ENCODE measurements at regions not wholly inside any gene's neighbourhood (a gene's known extent, or its start where the extent isn't known, plus 50 kb on each side); places are given as distances from the start of the nearest gene placed in this dataset.
"Not testable (repeated sequence)": the region's sequence is repeated elsewhere in the genome, so short reads cannot be mapped to it uniquely, and the experiment has no call there.

DNA sequence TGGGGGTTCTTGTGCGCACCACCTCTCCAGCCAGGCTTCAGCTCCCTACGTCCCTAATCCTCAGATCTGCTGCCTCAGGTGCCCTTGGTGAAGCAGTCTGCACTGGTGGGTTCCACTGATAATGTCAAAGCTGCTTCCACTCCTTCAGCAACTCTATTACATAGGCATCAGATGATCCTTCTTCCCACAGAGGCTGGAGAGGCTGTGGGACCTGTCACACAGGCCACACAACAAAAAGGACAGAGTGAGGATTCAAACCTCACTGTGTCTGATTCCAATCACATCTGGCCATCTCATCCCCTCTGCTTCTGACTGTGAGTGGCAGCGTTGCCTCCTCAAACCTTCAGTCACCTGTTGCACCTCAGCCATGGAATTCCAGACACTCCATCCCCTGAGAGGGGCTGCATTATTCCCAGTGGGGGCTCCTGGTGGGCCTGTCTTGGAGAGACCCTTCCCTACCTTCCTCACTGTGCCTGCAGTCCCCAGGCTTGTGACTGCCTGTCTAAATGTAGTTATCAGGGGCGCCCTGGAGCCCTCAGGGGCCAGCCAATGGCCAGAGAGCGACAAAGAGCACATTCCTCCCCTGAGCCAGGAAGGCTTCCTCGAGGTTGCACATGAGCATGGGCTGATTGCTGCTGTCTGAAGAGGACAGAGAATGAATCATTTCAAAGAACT is 211.4 kb upstream of the ECI2 start:
- no peak for DNase-seq

DNA sequence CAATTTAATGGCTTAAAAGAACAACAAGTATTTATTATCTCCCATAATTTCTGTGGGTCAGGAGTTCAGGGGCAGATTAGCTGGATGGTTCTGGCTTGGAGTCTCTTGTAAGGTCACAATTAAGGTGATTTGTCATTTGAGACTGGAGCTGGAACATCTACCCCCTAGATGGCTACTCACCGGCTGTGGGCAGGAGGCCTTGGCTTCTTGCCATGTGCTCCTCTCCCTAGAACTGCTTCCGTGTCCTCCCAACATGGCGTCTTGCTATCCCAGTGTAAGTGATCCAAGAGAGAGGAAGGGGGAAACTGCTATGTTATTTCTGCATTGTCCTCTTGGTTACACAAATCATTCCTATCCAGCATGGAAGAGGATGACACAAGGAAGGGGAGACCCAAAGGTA is 210.2 kb upstream of the ECI2 start:
- DNase-seq, result no peak

DNA sequence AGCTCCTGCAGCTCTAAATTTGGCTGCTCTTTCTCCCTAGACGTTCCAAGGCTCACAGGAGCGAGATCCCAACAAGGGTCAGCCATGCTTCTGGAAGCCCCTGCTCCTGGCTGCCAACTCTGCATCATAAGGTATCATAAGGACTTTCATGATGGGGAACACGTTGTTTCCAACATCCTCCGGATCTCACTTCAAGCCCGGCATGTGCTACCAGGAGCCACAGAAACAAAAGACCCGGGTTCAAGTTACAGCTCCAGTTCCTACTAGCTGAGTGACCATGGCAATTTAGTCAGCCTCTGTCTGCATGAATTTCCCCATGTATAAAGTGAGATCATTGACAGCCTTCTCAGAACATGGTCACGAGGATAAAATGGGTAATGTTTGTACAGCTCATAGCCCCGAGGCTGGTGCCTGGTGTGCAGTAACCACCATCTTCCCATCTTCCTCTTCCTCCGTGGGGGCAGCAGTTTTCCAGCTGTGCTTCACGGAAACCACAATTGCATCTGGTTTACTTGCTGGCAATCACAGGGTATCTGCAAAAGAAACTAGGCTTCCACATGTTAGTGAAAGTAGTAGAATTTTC is 209.0 kb upstream of the ECI2 start:
- DNase-seq, result no peak

DNA sequence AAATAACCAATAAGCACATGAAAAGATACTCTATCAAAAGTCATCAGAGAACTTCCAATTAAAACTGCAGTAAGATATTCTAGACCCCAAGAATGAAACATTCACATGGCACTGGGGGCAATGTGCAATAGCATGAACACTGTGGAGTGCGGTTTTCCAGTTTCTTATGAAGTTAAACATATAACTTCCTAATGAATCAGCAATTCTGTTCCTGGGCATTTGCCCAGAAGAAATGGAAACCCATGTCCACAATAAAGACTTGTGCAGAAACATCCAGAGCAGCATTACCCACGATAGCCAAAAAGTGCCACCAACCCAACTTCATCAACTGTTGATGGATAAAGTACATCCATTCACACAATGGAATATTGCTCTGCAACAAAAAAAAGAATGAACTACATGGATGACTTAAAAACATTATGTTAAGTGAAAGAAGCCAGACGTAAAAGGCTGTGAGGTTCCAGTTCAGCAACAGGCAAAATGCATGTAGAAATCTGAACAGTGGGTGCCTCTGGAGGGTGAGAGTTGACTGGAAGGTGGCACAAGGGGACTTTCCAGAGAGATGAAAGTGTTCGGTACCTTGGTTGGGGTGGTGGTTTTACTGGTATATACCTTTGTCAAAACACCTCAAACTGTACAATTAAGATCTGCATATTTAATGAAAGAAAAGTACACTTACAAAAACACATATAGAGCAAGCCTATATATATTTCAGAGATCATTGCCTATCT is 207.2 kb upstream of the ECI2 start:
- no peak for DNase-seq

DNA sequence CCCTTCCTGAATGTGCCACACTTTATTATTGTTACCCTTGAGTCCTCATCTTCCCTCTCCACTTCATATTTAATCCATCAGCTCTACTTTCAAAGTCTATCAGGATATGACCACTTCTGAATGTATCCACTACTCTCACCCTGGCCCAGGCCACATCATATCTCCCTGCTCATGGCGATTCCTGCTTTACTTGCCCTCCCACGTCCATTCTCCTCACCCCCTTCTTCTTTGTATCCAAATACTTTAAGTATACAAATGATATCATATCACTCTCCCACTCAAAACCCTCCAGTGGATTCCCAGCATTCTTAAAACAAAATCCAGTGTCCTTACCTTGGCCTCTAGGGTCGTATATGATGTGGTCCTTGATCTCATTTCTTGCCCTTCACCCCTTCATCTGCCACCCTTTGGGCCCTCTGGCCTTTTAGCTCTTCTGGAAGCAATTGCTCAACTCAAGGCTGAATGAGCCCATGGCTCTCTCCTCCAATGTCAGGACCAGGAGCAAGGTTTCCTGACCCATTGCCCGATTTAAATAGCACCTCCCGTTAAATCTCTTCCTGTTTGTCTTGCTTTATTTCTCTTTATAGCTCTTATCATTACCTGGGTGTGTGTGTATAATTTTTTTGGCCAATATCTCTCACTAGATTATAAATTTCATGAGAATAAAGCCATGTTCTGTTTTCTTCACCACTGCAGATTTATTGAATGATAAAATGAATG is 205.9 kb upstream of the ECI2 start:
- DNase-seq, result no peak

DNA sequence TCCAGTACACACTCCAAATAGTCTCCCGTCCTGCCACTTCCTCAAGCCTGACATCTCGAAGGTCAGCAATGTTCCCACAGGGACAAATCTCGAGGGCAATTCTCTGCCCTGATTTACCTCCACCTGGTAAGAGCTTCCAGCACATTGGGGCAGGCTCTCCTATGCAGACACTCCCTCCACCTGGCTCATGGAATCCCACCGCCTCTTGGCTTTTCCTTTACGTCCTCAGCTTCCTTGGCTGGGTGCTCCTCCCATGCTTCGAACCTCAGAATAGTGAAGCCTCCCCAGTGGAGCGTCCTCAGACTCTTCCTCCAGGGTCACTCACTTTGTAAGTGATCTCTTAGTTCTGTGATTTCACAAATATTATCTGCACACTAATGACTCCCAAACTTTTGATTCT is 205.2 kb upstream of the ECI2 start:
- no peak for DNase-seq

DNA sequence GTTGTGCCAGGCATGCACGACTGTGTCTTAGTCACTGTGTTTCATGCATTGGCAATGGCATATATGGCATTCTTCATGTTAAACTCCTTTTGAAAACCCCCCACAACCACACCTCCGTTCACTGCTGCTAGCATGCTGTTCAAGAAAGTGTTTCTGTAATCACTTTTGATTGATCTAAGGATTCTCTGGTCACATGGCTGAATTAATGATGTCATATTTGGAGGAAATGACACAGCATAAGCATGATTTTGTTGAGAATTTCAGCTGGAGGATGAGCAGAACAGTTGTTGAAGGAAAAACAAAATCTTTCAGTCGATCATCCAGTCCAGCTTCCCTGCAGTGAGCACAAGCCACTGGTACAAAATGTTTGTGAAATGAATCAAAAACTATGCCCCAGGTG is 203.5 kb upstream of the ECI2 start:
- DNase-seq, result no peak

DNA sequence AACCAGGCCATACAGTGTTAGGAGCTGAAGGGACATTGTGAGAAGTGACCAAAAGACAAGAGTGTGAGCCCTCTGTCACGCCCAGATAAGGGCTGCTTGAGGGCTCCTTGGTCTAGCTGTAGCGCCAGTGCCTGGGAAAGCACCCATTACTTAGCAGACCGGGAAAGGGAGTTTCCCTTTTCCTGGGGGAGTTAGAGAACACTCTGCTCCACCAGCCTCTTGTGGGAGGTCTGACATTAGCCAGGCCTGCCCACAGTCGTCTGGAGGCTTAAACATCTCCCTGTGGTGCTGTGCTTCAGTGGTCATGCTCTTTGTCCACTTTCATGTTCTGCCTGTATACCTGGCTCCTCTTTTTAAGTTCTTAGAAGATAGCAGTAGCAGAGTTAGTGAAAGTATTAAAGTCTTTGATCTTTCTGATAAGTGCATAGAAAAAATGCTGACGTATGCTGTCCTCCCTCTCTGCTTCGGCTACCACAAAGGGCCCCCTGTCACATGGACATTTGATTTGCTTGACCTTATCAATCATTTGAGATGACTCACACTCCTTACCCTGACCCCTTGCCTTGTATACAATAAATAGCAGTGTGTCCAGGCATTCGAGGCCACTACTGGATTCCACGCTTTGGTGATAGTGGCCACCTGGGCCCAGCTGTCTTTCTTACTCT is 201.5 kb upstream of the ECI2 start:
- no peak for DNase-seq

DNA sequence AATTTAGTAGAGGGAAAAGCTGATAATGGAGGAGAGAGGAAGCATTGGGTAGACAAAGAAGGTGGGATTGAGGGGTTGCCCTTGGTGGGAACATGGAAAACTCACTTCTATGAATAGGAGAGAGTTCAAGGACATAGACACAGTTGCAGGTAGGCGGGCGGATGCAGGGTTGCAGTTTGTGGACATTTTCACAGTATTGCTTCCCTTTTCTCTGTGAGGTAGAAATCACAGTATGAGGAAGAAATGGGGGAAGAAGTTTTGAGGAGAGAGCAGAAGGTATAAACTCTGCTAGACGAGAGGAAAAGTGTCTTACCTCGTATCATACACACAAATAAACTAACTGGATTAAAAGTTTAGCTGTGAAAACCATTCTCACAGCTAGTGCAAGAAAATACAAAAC is 200.7 kb upstream of the ECI2 start:
- no peak for DNase-seq

DNA sequence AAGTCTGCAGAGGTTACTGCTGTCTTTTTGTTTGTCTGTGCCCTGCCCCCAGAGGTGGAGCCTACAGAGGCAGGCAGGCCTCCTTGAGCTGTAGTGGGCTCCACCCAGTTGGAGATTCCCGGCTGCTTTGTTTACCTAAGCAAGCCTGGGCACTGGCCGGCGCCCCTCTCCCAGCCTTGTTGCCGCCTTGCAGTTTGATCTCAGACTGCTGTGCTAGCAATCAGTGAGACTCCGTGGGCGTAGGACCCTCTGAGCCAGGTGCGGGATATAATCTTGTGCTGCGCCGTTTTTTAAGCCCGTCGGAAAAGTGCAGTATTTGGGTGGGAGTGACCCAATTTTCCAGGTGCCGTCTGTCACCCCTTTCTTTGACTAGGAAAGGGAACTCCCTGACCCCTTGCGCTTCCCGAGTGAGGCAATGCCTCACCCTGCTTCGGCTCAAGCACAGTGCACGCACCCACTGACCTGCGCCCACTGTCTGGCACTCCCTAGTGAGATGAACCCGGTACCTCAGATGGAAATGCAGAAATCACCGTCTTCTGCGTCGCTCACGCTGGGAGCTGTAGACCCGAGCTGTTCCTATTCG is 198.9 kb upstream of the ECI2 start:
- DNase-seq, result not testable (repeated sequence)

DNA sequence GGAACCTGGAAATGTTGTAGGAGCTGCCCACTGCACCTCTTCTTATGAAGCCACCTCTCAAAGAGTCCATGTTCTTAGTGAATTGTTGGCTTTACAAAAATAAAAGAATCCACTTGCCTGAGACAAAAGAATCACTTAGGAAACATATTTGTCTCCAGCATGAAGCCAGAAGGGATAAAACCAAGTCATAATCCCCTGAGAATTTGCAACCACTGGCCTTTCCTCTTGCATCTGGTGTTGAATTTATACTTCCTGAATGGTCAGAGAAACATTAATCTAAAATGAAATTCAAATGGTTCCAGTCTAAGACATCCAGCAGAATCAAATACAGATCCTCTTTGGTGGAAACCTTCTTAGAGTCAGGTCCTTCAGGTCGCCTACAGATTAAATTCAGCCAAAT is 192.5 kb upstream of the ECI2 start:
- no peak for DNase-seq

DNA sequence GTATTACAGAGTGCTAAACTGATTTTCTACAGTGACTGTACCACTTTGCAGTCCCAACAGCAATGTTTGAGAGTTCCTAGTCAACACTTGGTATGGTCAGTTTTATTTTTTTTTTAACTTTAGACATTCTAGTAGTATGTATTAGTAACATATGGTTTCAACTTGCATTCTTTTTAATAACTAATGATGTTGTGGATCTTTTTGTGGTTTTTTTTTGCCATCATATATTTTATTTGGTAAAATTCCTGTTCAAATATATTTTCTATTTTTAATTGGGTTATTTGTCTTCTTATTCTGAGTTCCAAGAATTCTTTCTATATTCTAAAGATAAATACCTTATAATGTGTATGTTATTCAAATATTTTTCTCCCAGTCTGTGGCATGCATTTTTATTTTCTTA is 189.4 kb upstream of the ECI2 start:
- DNase-seq, result no peak

DNA sequence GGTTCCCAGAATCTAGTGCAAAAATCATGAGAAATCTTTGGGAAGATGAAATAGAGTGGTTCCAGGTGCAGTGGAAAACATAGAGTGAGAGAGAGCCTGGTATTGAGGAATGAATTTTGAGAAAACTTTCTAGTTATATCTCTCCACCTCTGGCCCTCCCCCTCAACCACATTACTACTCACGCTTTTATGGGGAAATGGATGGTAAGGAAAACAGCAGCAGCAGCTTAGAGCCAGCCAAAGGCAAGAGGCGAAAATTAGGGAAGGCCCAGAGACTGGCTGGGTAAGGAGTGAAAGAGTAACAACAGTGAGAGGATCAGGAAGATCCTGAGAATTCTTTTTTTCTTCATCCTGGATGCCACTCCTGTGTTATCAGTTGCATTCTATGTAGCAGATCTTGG is 187.9 kb upstream of the ECI2 start:
- DNase-seq, result no peak

DNA sequence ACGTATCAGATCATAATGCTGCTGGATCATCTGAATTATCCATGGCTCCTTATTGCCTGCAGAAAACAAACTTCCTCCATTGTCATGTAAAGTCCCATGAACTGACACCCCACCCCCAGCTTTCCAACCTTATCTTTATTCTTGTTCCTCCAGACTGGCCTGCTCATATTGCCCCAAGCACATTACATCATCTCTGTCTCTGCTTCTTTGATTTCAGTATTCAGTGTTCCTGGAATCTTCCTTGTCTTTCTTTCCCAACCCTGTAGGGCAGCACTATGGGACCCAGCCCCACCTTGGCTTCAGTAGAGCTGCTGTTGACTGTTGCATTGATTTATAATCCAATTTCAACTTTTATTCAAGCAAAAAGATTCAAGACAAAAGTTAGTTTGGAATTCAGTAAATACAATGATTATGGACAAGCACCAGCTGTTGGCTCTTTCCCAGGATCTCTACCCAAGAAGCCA is 187.5 kb upstream of the ECI2 start:
- no peak for DNase-seq

DNA sequence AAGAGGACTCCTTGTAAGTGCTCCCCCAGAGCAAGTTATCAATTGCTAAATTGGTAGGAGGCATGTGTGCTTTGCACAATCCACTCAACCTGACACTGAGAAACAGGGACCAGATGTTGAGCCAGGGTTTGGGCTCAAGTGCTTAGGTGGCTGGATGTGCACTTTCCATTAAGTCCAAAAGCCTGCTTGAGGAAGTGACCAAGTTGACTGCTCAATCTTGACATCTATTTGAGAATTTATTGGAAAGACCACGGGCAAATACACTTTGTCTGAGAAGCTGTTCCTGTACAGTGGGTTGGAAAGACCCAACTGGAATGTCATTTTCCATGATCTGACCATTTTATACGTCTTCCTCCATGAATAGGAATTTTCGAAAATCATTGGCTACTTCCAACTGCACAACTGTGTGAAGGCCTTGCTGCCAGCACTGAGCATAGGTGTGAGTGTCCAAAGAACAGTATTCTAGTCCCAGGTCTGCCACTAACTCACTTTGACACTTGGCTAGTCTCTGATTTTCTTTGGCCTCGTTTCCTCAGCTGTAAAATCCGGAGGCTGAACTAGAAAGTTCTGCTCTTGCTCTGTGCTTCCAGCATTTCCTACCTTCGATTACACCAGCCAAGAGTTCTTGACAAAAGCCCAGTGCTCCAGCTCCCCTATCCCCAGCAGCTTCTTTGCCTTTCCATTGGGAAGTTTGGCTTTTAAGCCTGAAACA is 186.9 kb upstream of the ECI2 start:
- no peak for DNase-seq

DNA sequence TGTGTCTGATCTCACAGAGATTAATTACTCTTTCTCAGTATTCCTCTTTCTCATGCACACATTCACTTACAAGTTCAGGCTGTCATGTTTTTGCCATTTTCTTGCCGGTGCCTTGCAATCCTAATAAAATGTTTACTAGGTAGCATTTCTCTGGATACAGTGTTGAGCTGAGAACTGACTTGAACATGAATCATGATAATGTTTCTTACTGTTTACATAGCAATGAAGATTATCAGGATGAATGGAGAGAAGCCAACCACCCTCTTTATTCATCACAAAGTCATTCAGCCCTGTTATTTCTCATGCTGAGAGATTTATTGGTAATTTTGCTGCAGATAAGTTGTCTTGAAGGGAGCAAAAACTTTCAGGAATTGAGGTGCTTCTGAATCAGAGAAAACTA is 185.5 kb upstream of the ECI2 start:
- DNase-seq, result no peak

DNA sequence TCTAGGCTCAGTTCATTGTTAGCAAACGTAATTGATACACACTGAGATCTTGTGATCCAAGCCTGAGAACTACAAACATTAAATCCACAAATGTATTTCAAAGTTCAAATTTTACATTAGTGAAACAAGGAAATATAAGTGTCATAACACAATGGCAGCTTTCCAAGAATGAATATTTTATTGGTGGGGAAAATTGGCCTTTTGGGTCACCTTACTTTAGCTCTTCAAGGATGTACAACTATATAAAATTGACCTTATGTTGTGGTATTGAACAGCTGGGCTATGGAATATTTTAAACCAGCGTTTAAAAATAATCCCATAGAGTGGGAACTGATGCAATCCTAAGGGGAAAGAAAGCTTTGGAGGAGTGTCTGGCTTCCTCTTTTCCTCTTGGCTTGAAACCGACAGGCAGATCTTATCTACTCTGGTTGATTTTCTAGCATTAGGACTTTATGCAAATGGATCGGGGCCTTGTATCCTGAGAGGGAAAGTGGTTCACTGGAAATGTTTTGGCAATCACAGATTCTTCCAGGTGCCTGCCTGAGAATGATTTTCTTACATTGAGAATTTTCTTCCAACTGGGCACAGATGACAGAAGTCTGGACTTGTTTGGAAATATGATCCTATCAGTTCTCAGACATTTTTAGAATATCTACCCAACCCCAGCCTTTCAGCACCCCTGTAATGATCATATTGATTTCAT is 184.8 kb upstream of the ECI2 start:
- DNase-seq, result no peak

DNA sequence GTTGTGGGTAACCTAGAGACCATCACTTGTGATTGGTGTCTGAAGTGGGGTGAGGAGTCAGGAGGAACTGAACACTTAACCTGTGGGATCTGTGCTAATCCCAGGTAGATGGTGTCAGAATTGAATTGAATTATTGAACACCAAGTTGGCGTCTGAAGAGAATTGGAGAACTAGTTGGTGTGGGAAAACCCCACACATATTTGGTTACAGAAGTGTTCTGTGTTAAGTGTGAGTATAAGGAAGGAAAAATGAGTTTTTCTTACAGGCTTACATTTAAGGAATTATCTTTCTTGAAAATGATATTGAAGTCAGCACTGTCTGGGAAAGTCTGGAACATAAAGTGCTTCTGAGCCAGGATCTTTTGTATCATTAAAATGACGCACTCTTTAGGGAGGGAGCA is 182.9 kb upstream of the ECI2 start:
- no peak for DNase-seq

DNA sequence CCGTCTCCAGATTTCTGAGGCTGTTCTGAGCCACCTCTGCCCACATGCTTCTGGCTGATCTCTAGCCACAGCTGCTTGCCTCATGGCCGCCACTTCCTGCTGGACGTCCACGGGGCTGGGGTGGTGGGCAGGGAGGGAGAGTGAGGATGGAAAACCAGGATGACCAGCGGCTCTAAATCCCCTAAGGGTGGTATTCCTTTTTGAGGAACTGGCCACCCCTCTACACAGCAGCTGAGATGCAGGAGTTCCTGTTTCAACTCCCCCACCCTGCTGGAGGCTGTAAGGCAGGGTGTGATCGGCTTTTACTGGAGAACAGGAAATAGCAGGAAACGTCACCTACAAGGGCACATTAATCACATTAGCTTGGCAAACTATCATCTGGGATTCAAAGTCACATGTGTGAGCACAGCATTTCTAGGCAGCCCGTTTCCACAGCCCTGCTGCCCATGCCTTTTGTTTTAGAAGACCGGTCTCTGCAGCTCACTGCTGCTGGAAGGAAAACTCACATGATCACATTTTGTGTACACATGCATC is 181.6 kb upstream of the ECI2 start:
- DNase-seq, result no peak

DNA sequence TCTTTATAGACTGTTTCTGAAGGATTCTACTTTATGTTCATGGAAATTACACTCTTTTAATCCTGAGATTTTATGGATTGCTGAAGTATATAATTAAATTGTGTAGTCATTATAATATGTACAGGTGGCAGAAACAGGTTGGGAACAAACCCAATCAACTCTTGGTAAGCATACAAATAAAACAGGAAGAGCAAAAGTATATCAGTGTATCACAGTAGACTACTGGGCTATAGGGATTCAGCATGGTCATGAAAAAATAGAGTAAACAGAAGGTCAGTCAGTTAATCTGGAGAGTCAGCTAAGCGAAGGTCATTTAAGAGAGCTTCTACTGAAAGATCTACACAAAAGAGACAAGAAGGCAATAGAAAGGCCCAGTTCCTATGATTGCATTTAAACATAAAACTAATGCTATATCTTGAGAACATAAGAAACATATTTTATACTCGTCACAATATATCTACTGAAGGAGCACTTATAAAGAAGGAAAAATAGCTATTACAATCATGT is 178.9 kb upstream of the ECI2 start:
- no peak for DNase-seq
